ENCODE measurements at regions not wholly inside any gene's neighbourhood (a gene's known extent, or its start where the extent isn't known, plus 50 kb on each side); places are given as distances from the start of the nearest gene placed in this dataset.

- Histone ChIP-seq H3K27me3 (ENCODE audit: insufficient read depth, low read depth, low read length) (no peaks in the 10 kb centered on the region), H3K36me3 (ENCODE audit: insufficient read depth, low read length) (no peaks in the 10 kb centered on the region), H3K9ac (ENCODE audit: low read length) (no peak overlapping the region), H3K27ac (ENCODE audit: low read length) (no peak overlapping the region), H3K79me2 (replicated peaks; ENCODE audit: insufficient read depth, low read length) (no peaks in the 10 kb centered on the region), H3K9me2 (ENCODE audit: insufficient read depth, low read length) (no peaks in the 10 kb centered on the region), H3K4me3 (ENCODE audit: low read length) (no peak overlapping the region), H3K4me2 (ENCODE audit: low read length) (no peak overlapping the region), H4K20me1 (ENCODE audit: insufficient read depth) (no peaks in the 10 kb centered on the region), H3F3A (ENCODE audit: insufficient read depth, low read length, poor library complexity, severe bottlenecking) (no peaks in the 10 kb centered on the region), H3K9me3 (ENCODE audit: low read length) (no peaks in the 10 kb centered on the region), H2AFZ (ENCODE audit: low read depth, low read length) (no peak overlapping the region)
- TF ChIP-seq RAD21 (conservative IDR thresholded peaks at IDR 0.05) (no peak), MXI1 (conservative IDR thresholded peaks at IDR 0.05; ENCODE audit: poor library complexity, severe bottlenecking) (no peak), CTCF (IDR thresholded peaks at IDR 0.05; ENCODE audit: poor library complexity, severe bottlenecking) (no peak), EP300 (conservative IDR thresholded peaks at IDR 0.05; ENCODE audit: poor library complexity, severe bottlenecking) (no peak), TAF1 (IDR thresholded peaks at IDR 0.05; ENCODE audit: low read depth) (no peak), SMC3 (conservative IDR thresholded peaks at IDR 0.05; ENCODE audit: poor library complexity) (no peak), POLR2AphosphoS5 (IDR thresholded peaks at IDR 0.05) (no peak), EZH2 (IDR thresholded peaks at IDR 0.05; ENCODE audit: borderline replicate concordance, insufficient read depth, low read length, poor library complexity, severe bottlenecking) (no peak), REST (IDR thresholded peaks at IDR 0.05; ENCODE audit: borderline replicate concordance) (no peak)
Measured at GRCh38 chr2:208985644-208986043, 438.2 kb upstream of the MAP2 start.

DNA sequence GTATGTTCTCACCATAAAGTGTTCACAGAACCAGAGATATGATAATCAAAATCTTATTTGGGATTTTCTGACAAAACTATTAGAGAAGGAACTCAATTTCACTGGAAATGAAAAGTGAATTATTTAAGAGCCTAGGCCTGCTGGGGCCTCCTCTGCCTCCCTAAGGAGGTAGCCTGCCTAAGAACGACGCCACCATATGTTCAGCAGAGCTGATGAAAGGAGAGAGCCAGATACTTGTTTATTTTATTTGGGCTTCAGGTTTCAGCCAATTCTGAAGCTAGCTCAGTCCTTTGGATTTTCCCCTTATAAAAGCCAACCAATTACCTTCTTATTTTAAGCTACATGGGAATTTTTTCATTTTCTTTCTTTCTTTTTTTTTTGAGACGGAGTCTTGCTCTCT, 433.1 kb upstream of the MAP2 start:
- Histone ChIP-seq H3K27me3 (ENCODE audit: insufficient read depth, low read depth, low read length) (no peaks in the 10 kb centered on the region), H3K9me3 (ENCODE audit: low read length) (no peaks in the 10 kb centered on the region), H3K9me2 (ENCODE audit: insufficient read depth, low read length) (no peaks in the 10 kb centered on the region), H3K36me3 (ENCODE audit: insufficient read depth, low read length) (no peaks in the 10 kb centered on the region), H3K4me3 (ENCODE audit: low read length) (no peak overlapping the region), H3F3A (ENCODE audit: insufficient read depth, low read length, poor library complexity, severe bottlenecking) (no peaks in the 10 kb centered on the region), H3K27ac (ENCODE audit: low read length) (no peak overlapping the region), H2AFZ (ENCODE audit: low read depth, low read length) (no peak overlapping the region), H3K9ac (ENCODE audit: low read length) (no peak overlapping the region), H3K4me2 (ENCODE audit: low read length) (no peak overlapping the region), H4K20me1 (ENCODE audit: insufficient read depth) (no peaks in the 10 kb centered on the region), H3K79me2 (replicated peaks; ENCODE audit: insufficient read depth, low read length) (no peaks in the 10 kb centered on the region)
- TF ChIP-seq CTCF (IDR thresholded peaks at IDR 0.05; ENCODE audit: poor library complexity, severe bottlenecking) = no peak
- no peak for TF ChIP-seq RAD21 (conservative IDR thresholded peaks at IDR 0.05)
- TF ChIP-seq EZH2 (IDR thresholded peaks at IDR 0.05; ENCODE audit: borderline replicate concordance, insufficient read depth, low read length, poor library complexity, severe bottlenecking) = no peak
- TF ChIP-seq MXI1 (conservative IDR thresholded peaks at IDR 0.05; ENCODE audit: poor library complexity, severe bottlenecking) = no peak
- no peak for TF ChIP-seq SMC3 (conservative IDR thresholded peaks at IDR 0.05; ENCODE audit: poor library complexity)
